ENCODE measurements at regions not wholly inside any gene's neighbourhood (a gene's known extent, or its start where the extent isn't known, plus 50 kb on each side); places are given as distances from the start of the nearest gene placed in this dataset.

DNA sequence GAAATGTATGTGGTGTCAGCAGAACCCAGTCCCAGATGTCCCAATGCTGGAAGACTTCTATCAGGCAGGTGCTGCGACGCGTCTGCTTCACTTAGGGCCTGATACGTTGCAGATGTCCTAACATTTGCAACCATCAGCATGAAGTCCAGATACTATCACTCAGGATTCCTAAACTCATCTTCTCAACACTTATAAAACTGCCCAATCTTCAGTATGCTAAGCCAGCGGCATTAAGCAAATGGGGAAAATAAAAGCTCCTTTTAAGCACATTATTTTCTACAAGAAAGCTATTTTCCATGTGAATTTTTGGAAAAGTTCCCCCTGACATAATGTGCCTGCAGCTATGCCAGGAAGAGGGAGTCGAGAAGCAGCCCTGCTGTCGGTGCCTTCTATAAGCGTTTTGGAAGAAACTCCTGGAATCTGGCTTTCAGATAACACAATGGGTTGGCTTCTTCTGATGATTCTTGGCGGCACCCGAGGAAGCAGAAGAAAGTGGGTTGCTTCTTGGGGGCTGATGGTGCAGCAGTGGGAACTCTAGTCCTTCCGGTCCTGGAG lies 60.7 kb upstream of the ITGA6 start:
- TF ChIP-seq EZH2 (IDR thresholded peaks at IDR 0.05; ENCODE audit: borderline replicate concordance, insufficient read depth, low read depth, low read length, poor library complexity, severe bottlenecking) = no peak
- TF ChIP-seq, protein P1, sequence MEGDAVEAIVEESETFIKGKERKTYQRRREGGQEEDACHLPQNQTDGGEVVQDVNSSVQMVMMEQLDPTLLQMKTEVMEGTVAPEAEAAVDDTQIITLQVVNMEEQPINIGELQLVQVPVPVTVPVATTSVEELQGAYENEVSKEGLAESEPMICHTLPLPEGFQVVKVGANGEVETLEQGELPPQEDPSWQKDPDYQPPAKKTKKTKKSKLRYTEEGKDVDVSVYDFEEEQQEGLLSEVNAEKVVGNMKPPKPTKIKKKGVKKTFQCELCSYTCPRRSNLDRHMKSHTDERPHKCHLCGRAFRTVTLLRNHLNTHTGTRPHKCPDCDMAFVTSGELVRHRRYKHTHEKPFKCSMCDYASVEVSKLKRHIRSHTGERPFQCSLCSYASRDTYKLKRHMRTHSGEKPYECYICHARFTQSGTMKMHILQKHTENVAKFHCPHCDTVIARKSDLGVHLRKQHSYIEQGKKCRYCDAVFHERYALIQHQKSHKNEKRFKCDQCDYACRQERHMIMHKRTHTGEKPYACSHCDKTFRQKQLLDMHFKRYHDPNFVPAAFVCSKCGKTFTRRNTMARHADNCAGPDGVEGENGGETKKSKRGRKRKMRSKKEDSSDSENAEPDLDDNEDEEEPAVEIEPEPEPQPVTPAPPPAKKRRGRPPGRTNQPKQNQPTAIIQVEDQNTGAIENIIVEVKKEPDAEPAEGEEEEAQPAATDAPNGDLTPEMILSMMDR (IDR thresholded peaks at IDR 0.05) = no peak
- Mint-ChIP-seq H3K27me3 (peaks cover 12% of the 10 kb centered on the region), H3K9me3 (ENCODE audit: insufficient read depth) (peaks cover 4% of the 10 kb centered on the region), H3K4me3 (no peak overlapping the region), H3K27ac (no peak overlapping the region), H3K4me1 (no peaks in the 10 kb centered on the region)
- Histone ChIP-seq H3K4me2 (replicated peaks; ENCODE audit: low read depth, low read length, poor library complexity, severe bottlenecking) (no peak overlapping the region), H3K9me3 (ENCODE audit: control extremely low read depth in 1 of 3, control insufficient read depth in 2 of 3, insufficient read depth in 1 of 3, low read length in 2 of 3) (peaks cover 0 to 2% (median 0%) of the 10 kb centered on the region in 3 donors), H3K27ac (ENCODE audit: low read length in 2 of 2) (no peak overlapping the region), H3K36me3 (replicated peaks in 1 of 2; ENCODE audit: control extremely low read depth in 1 of 2, control insufficient read depth in 1 of 2, extremely low read depth in 1 of 2, insufficient read depth in 2 of 2, low read length in 1 of 2) (no peaks in the 10 kb centered on the region), H3K27me3 (replicated peaks in 1 of 4; ENCODE audit: control extremely low read depth in 1 of 4, control insufficient read depth in 3 of 4, insufficient read depth in 4 of 4, low read length in 3 of 4) (no peaks in the 10 kb centered on the region), H2AFZ (ENCODE audit: insufficient read depth, low read depth, low read length, poor library complexity, severe bottlenecking) (no peak overlapping the region), H3K4me1 (ENCODE audit: control insufficient read depth in 2 of 2, insufficient read depth in 2 of 2, low read length in 2 of 2) (no peaks in the 10 kb centered on the region), H3K79me2 (ENCODE audit: control insufficient read depth, insufficient read depth, low read length) (no peaks in the 10 kb centered on the region), H4K20me1 (ENCODE audit: control insufficient read depth, insufficient read depth, low read length, poor library complexity, severe bottlenecking) (no peaks in the 10 kb centered on the region), H3K9ac (ENCODE audit: low read length) (no peak overlapping the region), H3K4me3 (ENCODE audit: control extremely low read depth in 1 of 5, extremely low read depth in 1 of 5, insufficient read depth in 1 of 5, low read depth in 2 of 5, low read length in 4 of 5) (no peak overlapping the region)
- 92% methylated on average over 8 of the region's 11 CpGs for WGBS (ENCODE audit: insufficient coverage)
- ATAC-seq (ENCODE audit: low read depth) (no peak), DNase-seq (no peak)
- intact Hi-C loops (cut with micrococcal nuclease) = no loop called here
- POLR2A ChIA-PET = no interaction called here
- CTCF ChIA-PET = no interaction called here

DNA sequence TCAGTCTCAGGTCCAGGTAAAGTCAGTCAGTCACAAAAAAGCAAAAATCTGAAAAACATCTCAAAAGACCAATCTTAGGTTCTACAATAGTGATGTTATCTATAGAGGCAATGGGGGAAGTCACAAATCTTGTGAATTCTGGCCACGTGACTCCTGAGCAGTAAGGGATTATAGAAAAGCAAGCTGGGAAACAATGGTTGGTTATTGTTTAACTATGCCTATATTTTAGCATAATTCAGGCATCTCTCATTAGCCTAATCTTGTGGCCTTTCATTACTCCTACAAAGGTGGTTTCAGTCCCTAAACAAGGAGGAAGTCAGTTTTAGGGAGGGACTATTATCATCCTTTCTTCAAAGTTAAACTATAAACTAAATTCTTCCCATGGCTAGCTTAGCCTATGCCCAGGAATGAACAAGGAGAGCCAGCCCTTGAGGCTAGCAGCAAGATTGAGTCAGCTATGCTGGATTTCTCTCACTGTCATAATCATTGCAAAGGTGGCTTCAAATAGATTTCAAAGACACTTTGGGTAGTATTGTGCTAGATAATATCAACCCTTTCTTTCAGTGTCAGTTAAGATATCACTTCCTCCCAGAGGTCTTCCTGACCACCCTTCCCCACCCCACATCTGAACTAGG lies 56.4 kb upstream of the ITGA6 start:
- no peaks in the 10 kb centered on the region for H3K79me2 ChIP-seq (ENCODE audit: control insufficient read depth, insufficient read depth, low read length)
- peaks cover 12% of the 10 kb centered on the region for H3K27me3 Mint-ChIP-seq
- H4K20me1 ChIP-seq (ENCODE audit: control insufficient read depth, insufficient read depth, low read length, poor library complexity, severe bottlenecking) = no peaks in the 10 kb centered on the region
- H3K27ac Mint-ChIP-seq = no peak overlapping the region
- peaks cover 0 to 2% (median 0%) of the 10 kb centered on the region in 3 donors for H3K9me3 ChIP-seq (ENCODE audit: control extremely low read depth in 1 of 3, control insufficient read depth in 2 of 3, insufficient read depth in 1 of 3, low read length in 2 of 3)
- ChIA-PET CTCF (no interaction called here), POLR2A (no interaction called here)
- H3K36me3 ChIP-seq (replicated peaks in 1 of 2; ENCODE audit: control extremely low read depth in 1 of 2, control insufficient read depth in 1 of 2, extremely low read depth in 1 of 2, insufficient read depth in 2 of 2, low read length in 1 of 2) = no peaks in the 10 kb centered on the region
- H3K4me2 ChIP-seq (replicated peaks; ENCODE audit: low read depth, low read length, poor library complexity, severe bottlenecking) = no peak overlapping the region
- peaks cover 4% of the 10 kb centered on the region for H3K9me3 Mint-ChIP-seq (ENCODE audit: insufficient read depth)
- H3K4me1 Mint-ChIP-seq = no peaks in the 10 kb centered on the region
- H3K4me3 ChIP-seq (ENCODE audit: control extremely low read depth in 1 of 5, extremely low read depth in 1 of 5, insufficient read depth in 1 of 5, low read depth in 2 of 5, low read length in 4 of 5) = no peak overlapping the region
- H3K4me1 ChIP-seq (ENCODE audit: control insufficient read depth in 2 of 2, insufficient read depth in 2 of 2, low read length in 2 of 2) = no peaks in the 10 kb centered on the region
- no peak for TF ChIP-seq EZH2 (IDR thresholded peaks at IDR 0.05; ENCODE audit: borderline replicate concordance, insufficient read depth, low read depth, low read length, poor library complexity, severe bottlenecking)
- TF ChIP-seq, protein P1 (IDR thresholded peaks at IDR 0.05) = no peak
- no peak overlapping the region for H3K9ac ChIP-seq (ENCODE audit: low read length)
- no CpG with 5 or more reads among the region's 1 CpG for WGBS (ENCODE audit: insufficient coverage)
- no peaks in the 10 kb centered on the region for H3K27me3 ChIP-seq (replicated peaks in 1 of 4; ENCODE audit: control extremely low read depth in 1 of 4, control insufficient read depth in 3 of 4, insufficient read depth in 4 of 4, low read length in 3 of 4)
- DNase-seq = no peak
- no peak overlapping the region for H3K4me3 Mint-ChIP-seq
- no peak overlapping the region for H3K27ac ChIP-seq (ENCODE audit: low read length in 2 of 2)
- intact Hi-C loops (cut with micrococcal nuclease) = no loop called here
- no peak overlapping the region for H2AFZ ChIP-seq (ENCODE audit: insufficient read depth, low read depth, low read length, poor library complexity, severe bottlenecking)
- ATAC-seq (ENCODE audit: low read depth) = no peak
